ENCODE measurements at regions not wholly inside any gene's neighbourhood (a gene's known extent, or its start where the extent isn't known, plus 50 kb on each side); places are given as distances from the start of the nearest gene placed in this dataset.

GRCh38 chr2:125561302-125561701, 1094.7 kb upstream of the GYPC start:
- Histone ChIP-seq H3K4me1 (no peaks in the 10 kb centered on the region), H3K4me3 (no peak overlapping the region), H3K9me3 (no peaks in the 10 kb centered on the region), H3K27me3 (no peaks in the 10 kb centered on the region), H3K27ac (no peak overlapping the region), H3K36me3 (ENCODE audit: low read depth, missing control alignments) (no peaks in the 10 kb centered on the region)
- 69 to 80% methylated on average over 3 of the region's 3 CpGs for WGBS, 2 donors
- no peak for TF ChIP-seq POLR2A (IDR thresholded peaks at IDR 0.05)
- TF ChIP-seq CTCF (IDR thresholded peaks at IDR 0.05): no peak
- no peak for DNase-seq
- intact Hi-C loops (cut with DNase I; ENCODE audit: low total_unique reads): no loop called here

GRCh38 chr2:125562924-125563323, 1093.0 kb upstream of the GYPC start:
- DNase-seq: no peak
- intact Hi-C loops (cut with DNase I; ENCODE audit: low total_unique reads): no loop called here
- no peak overlapping the region for H3K27ac ChIP-seq
- H3K27me3 ChIP-seq: no peaks in the 10 kb centered on the region
- no peak overlapping the region for H3K4me3 ChIP-seq
- no peaks in the 10 kb centered on the region for H3K36me3 ChIP-seq (ENCODE audit: low read depth, missing control alignments)
- H3K4me1 ChIP-seq: no peaks in the 10 kb centered on the region
- TF ChIP-seq POLR2A (IDR thresholded peaks at IDR 0.05) (no peak), CTCF (IDR thresholded peaks at IDR 0.05) (no peak)
- H3K9me3 ChIP-seq: no peaks in the 10 kb centered on the region

- intact Hi-C loops (cut with DNase I; ENCODE audit: low total_unique reads): no loop called here
- no peak for TF ChIP-seq POLR2A (IDR thresholded peaks at IDR 0.05)
- no peak for TF ChIP-seq CTCF (IDR thresholded peaks at IDR 0.05)
- WGBS, 2 donors: 39 to 95% methylated on average over 4 of the region's 4 CpGs
- H3K36me3 ChIP-seq (ENCODE audit: low read depth, missing control alignments): no peaks in the 10 kb centered on the region
- no peaks in the 10 kb centered on the region for H3K27me3 ChIP-seq
- H3K4me3 ChIP-seq: no peak overlapping the region
- H3K4me1 ChIP-seq: no peaks in the 10 kb centered on the region
- no peak for DNase-seq
- no peak overlapping the region for H3K27ac ChIP-seq
- H3K9me3 ChIP-seq: no peaks in the 10 kb centered on the region
Observed at GRCh38 chr2:125564471-125564870, 1091.5 kb upstream of the GYPC start.

GRCh38 chr2:125566422-125566821, 1089.5 kb upstream of the GYPC start:
- H3K27ac ChIP-seq: no peak overlapping the region
- H3K27me3 ChIP-seq: no peaks in the 10 kb centered on the region
- intact Hi-C loops (cut with DNase I; ENCODE audit: low total_unique reads): no loop called here
- 44 to 50% methylated on average over 3 of the region's 3 CpGs for WGBS, 2 donors
- no peaks in the 10 kb centered on the region for H3K4me1 ChIP-seq
- no peak for DNase-seq
- H3K4me3 ChIP-seq: no peak overlapping the region
- no peak for TF ChIP-seq CTCF (IDR thresholded peaks at IDR 0.05)
- TF ChIP-seq POLR2A (IDR thresholded peaks at IDR 0.05): no peak
- H3K36me3 ChIP-seq (ENCODE audit: low read depth, missing control alignments): no peaks in the 10 kb centered on the region
- H3K9me3 ChIP-seq: no peaks in the 10 kb centered on the region

GRCh38 chr2:125567100-125567499, 1088.9 kb upstream of the GYPC start:
- intact Hi-C loops (cut with DNase I; ENCODE audit: low total_unique reads): no loop called here
- H3K4me1 ChIP-seq: no peaks in the 10 kb centered on the region
- DNase-seq: no peak
- H3K36me3 ChIP-seq (ENCODE audit: low read depth, missing control alignments): no peaks in the 10 kb centered on the region
- no peaks in the 10 kb centered on the region for H3K9me3 ChIP-seq
- H3K27ac ChIP-seq: no peak overlapping the region
- 62 to 76% methylated on average over 3 of the region's 3 CpGs for WGBS, 2 donors
- H3K27me3 ChIP-seq: no peaks in the 10 kb centered on the region
- TF ChIP-seq POLR2A (IDR thresholded peaks at IDR 0.05) (no peak), CTCF (IDR thresholded peaks at IDR 0.05) (no peak)
- no peak overlapping the region for H3K4me3 ChIP-seq
